ENCODE measurements at regions not wholly inside any gene's neighbourhood (a gene's known extent, or its start where the extent isn't known, plus 50 kb on each side); places are given as distances from the start of the nearest gene placed in this dataset.

DNA sequence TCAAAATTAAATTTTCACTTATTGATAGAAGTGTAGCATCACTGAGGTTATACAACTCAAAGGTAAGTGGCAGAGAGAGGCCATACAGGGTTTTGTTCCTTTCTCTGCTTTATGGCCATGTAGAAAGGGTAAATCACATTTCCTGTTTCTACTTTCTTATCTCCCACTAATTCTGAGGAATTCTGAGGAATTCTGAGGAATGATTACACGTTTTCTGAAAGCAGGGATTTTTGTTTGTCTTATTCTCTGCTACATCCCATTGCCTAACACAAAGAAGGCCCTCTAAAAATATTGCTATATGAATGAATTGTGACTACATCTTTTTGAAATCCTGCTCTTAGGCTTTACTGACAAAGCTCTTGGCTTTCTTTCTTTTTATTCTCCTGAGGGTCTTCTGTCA lies 516.9 kb upstream of the ZNF608 start:
- TF ChIP-seq, protein P1, sequence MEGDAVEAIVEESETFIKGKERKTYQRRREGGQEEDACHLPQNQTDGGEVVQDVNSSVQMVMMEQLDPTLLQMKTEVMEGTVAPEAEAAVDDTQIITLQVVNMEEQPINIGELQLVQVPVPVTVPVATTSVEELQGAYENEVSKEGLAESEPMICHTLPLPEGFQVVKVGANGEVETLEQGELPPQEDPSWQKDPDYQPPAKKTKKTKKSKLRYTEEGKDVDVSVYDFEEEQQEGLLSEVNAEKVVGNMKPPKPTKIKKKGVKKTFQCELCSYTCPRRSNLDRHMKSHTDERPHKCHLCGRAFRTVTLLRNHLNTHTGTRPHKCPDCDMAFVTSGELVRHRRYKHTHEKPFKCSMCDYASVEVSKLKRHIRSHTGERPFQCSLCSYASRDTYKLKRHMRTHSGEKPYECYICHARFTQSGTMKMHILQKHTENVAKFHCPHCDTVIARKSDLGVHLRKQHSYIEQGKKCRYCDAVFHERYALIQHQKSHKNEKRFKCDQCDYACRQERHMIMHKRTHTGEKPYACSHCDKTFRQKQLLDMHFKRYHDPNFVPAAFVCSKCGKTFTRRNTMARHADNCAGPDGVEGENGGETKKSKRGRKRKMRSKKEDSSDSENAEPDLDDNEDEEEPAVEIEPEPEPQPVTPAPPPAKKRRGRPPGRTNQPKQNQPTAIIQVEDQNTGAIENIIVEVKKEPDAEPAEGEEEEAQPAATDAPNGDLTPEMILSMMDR (conservative IDR thresholded peaks at IDR 0.05), result no peak

GRCh38 chr5:125266106-125266505 lies 519.7 kb upstream of the ZNF608 start:
- TF ChIP-seq, protein P1 (conservative IDR thresholded peaks at IDR 0.05), result no peak
- no peak overlapping the region for H3K27ac ChIP-seq

More for the DNA sequence above, 516.9 kb upstream of the ZNF608 start:
- no peak overlapping the region for H3K27ac ChIP-seq

DNA sequence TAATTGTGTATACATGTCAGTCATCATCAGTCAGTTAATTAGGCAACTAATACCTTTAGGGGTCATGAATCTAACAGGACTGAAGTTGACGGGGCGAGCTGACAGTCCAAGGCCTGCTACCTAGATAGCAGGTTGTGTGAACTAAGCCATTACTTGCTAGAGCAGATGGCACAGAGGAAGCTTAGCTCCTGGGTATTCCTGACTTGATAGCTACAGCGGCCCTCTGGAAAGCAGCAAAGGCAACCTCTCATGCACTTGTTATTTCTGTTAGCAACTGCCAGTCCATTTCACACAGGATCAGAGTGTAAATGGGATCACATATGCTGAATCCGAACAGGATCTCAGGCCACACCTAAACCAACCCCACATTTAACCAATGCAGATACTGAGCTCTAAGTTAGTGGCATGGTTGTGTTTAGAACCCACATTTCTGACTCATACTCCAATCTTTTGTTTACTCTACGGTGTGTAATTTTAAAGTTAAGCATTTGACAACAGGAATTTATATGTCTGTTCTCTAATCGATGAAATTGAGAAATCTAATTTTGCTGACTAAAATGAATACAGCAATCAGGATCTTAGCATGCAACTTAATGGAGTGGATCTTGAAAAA lies 521.3 kb upstream of the ZNF608 start:
- H3K27ac ChIP-seq, result no peak overlapping the region
- TF ChIP-seq, protein P1 (conservative IDR thresholded peaks at IDR 0.05), result no peak

GRCh38 chr5:125269926-125270325 lies 523.5 kb upstream of the ZNF608 start:
- TF ChIP-seq, protein P1 (conservative IDR thresholded peaks at IDR 0.05), result no peak
- H3K27ac ChIP-seq, result no peak overlapping the region

DNA sequence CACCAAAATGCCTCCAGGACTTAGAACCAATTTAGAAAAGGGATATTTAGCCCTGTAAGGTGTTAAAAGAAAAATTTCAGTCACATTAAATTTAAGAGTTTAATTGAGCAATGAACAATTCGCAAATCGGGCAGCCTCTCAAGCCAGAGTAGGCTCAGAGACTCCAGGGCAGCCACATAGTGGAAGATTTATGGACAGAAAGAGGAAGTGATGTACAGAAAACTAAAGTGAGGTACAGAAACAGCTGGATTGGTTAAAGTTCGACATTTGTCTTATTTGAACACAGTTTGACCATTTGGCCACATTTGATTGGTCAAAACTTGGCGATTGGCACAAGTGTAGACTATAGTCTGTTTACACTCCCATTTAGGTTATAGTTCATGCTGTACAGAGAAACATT lies 525.9 kb upstream of the ZNF608 start:
- H3K27ac ChIP-seq, result no peak overlapping the region
- TF ChIP-seq, protein P1 (conservative IDR thresholded peaks at IDR 0.05), result no peak

DNA sequence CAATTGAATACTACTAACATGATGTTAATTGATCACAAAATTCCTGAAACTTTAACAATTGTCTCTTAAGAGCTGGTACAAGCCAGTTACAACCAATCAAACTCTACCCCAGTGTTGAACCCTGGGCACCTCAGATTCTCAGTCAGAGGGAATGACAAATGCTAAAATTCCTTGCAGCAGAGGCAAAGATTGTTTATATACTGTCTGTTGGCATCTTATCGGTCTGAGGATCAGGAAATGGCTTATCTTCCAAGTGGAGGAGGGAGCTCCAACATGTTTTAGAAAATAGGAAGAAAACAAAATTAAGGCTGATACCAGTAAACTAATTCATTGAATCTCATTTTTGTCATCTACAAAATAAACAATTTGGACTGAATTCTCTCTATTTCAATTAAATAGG lies 527.8 kb upstream of the ZNF608 start:
- TF ChIP-seq, protein P1 (conservative IDR thresholded peaks at IDR 0.05), result no peak
- H3K27ac ChIP-seq, result no peak overlapping the region

DNA sequence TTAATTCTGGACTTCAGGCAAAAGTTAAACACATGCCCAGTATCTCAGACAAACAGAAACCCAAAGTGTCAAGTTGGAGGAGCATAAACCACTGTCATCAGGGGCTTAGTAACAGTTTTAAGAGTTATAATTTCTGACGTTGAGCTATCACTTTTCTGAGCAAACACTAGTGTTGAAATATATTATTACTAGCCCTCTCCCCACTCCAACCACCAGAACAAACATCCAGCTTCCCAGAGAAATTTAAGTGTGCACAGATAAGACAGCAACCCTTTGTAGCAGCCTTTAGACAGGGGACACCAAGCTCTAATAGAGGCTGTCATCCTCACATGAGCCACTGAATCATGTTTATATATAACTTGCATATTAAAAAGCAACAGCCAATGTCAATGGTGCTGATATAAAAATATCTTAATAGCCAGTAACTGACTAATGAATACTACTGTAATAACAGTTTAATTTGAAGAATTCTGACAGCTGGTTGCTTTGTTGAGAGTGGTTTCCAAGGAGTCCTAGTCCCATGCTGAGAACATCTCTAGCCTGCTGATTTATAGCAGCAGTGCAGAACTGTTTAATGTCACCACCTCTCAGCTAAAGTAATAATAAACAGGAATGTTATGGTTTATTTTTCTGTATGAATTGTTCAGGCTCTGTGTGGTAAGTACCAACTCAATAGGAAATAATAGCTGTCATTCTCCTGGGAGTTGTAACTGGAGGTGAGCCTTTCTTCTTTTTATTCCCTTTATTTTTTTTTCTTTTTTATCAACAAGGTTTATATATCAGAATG lies 528.7 kb upstream of the ZNF608 start:
- H3K27ac ChIP-seq, result no peak overlapping the region

More for the DNA sequence above, 528.7 kb upstream of the ZNF608 start:
- TF ChIP-seq, protein P1 (conservative IDR thresholded peaks at IDR 0.05), result no peak

Measured in VCaP (cell line).